Upper lobe of left lung (tissue), 4 donors: ENCODE measurements at regions not wholly inside any gene's neighbourhood (a gene's known extent, or its start where the extent isn't known, plus 50 kb on each side); places are given as distances from the start of the nearest gene placed in this dataset.

Experiments
- CTCF ChIP-seq, 6 experiments: fragments of 450-650 bp in 4 of 6; fragments of 200-600 bp in 2 of 6; sonication (generic) in 2 of 6; IDR thresholded peaks; one replicate each; pipeline ENCODE4 v1.5.1; 2016 to 2019; ENCODE audit warnings: antibody characterized with exemption in 6 of 6
- POLR2A ChIP-seq, 4 donors: fragments of 450-650 bp; IDR thresholded peaks; one replicate each; pipeline ENCODE4 v1.5.1; 2016 to 2017; ENCODE audit warnings: antibody characterized with exemption in 4 of 4, mild to moderate bottlenecking in 2 of 4
- POLR2AphosphoS5 ChIP-seq, 2 donors: sonication (generic); formaldehyde crosslinking; IDR thresholded peaks; one replicate each; pipeline ENCODE4 v1.5.1; 2017; ENCODE audit warnings: antibody characterized with exemption in 2 of 2

- TF ChIP-seq CTCF (IDR thresholded peaks at IDR 0.05) = no peak
- TF ChIP-seq POLR2A (IDR thresholded peaks at IDR 0.05) = no peak
- no peak for TF ChIP-seq POLR2AphosphoS5 (IDR thresholded peaks at IDR 0.05)
These were observed 267.6 kb downstream of the RBM43 start for GRCh38 chr2:150994076-150994475.
